ENCODE measurements at regions not wholly inside any gene's neighbourhood (a gene's known extent, or its start where the extent isn't known, plus 50 kb on each side); places are given as distances from the start of the nearest gene placed in this dataset.

DNA sequence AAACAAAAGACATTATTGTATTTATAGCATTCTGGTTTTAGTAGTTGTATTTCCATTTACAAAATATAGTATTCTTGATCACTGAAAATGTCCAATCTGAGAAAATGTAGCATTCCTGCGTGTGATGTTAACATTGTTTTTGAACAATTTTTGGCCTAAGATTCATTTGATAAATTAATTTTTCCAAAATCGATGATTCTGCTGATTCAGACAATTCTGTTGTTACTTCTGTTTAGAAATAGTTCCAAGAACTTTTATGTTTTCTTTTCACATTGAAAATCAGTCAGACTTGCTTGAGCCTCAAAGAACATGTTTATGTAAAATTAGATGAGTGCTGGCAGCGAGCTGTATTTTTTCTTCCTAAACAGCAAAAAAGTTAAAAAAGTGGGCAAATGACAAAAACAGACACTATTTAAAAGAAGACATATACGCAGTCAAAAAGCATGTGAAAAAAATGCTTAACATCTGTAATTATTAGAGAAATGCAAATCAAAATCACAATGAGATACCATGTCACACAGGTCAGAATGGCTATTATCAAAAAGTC, 804.5 kb upstream of the MIR17HG start:
- no peak for DNase-seq (ENCODE audit: low read depth)
- no peak for TF ChIP-seq CTCF (conservative IDR thresholded peaks at IDR 0.05; ENCODE audit: low read depth, low read length)

DNA sequence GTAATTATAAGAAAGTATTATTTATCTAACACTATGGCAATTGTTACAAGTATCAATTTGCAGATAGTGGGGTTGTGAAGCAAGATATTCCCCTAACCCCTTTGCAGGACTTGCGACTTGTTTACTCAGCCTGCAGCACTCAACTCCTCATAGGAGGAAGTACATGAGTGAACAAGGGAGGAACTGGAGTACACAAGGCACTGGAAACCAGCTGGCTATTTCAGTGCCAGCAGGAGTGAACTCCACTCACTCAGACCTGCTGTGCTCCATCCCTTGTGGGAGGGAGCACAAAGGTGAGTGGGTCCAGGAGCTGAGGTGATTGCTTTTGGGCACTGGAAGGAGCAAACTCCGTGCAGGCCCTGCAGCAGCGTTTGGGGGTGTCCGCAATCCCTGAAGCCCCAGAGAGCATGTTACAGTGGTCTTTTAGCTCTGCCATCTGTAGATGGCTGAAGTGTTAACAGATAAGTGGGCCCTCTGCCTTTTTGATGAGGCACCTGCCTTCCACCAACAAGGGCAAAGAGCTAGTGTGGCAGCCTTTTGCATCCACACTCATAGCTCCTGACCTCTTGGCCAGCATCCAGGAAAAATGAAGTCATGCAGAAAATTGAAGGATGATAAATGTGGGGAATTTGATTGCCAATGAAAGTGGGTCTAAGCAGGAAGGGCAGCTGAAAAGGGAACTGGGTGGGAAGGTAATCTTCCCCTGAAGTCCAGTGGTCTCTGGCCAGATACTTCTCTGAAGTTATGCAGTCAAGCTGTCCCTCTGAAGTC, 802.2 kb upstream of the MIR17HG start:
- H3K4me3 ChIP-seq (ENCODE audit: low read depth, low read length), result no peak overlapping the region
- DNase-seq (ENCODE audit: low read depth), result no peak
- no peak for TF ChIP-seq CTCF (conservative IDR thresholded peaks at IDR 0.05; ENCODE audit: low read depth, low read length)

More for the DNA sequence above, 804.5 kb upstream of the MIR17HG start:
- no peak overlapping the region for H3K4me3 ChIP-seq (ENCODE audit: low read depth, low read length)

- H3K4me3 ChIP-seq (ENCODE audit: low read depth, low read length), result no peak overlapping the region
- no peak for TF ChIP-seq CTCF (conservative IDR thresholded peaks at IDR 0.05; ENCODE audit: low read depth, low read length)
- no peak for DNase-seq (ENCODE audit: low read depth)
Measured at GRCh38 chr13:90547272-90547790, 800.2 kb upstream of the MIR17HG start.

- DNase-seq (ENCODE audit: low read depth), result no peak
- H3K4me3 ChIP-seq (ENCODE audit: low read depth, low read length), result no peak overlapping the region
- no peak for TF ChIP-seq CTCF (conservative IDR thresholded peaks at IDR 0.05; ENCODE audit: low read depth, low read length)
Measured at GRCh38 chr13:90551253-90551652, 796.2 kb upstream of the MIR17HG start.

GRCh38 chr13:90552702-90553101, 794.8 kb upstream of the MIR17HG start:
- H3K4me3 ChIP-seq (ENCODE audit: low read depth, low read length), result no peak overlapping the region
- no peak for TF ChIP-seq CTCF (conservative IDR thresholded peaks at IDR 0.05; ENCODE audit: low read depth, low read length)
- DNase-seq (ENCODE audit: low read depth), result no peak

GRCh38 chr13:90553159-90553558, 794.3 kb upstream of the MIR17HG start:
- no peak for TF ChIP-seq CTCF (conservative IDR thresholded peaks at IDR 0.05; ENCODE audit: low read depth, low read length)
- DNase-seq (ENCODE audit: low read depth), result no peak
- H3K4me3 ChIP-seq (ENCODE audit: low read depth, low read length), result no peak overlapping the region

Data from epithelial cell of proximal tubule (primary cell).